Caco-2 (cell line): ENCODE measurements at regions not wholly inside any gene's neighbourhood (a gene's known extent, or its start where the extent isn't known, plus 50 kb on each side); places are given as distances from the start of the nearest gene placed in this dataset.

Experiments used
- BruUV-seq: library from RNA; stranded (reverse); fragments of 400-500 nt; replicated peaks from 2 replicates; lab custom pipeline; 2021; lab: Mats Ljungman, UMichigan
- CTCF ChIA-PET: fragments of 300-600 bp; sonication (Branson Sonifier 250); formaldehyde crosslinking; loops from one replicate; lab custom pipeline; 2022; ENCODE audit warnings: antibody characterized with exemption; lab: Charles Lee
- POLR2A ChIA-PET: fragments of 300-600 bp; sonication (Branson Sonifier 250); formaldehyde crosslinking; loops from one replicate; lab custom pipeline; 2022; ENCODE audit warnings: antibody characterized with exemption; lab: Charles Lee
- DNase-seq, 2 experiments: peaks; one replicate each; pipeline versions ENCODE4 v3.0.0 to v3.0.0-alpha.2; 2020 to 2022
- H3K27me3 ChIP-seq: replicated peaks from 2 replicates; pipeline ENCODE4 v1.6.0; 2011; ENCODE audit warnings: low read length; ENCODE audit not compliant: control insufficient read depth, insufficient read depth
- H3K36me3 ChIP-seq: 2 replicates; pipeline ENCODE4 v1.5.1; 2011; ENCODE audit warnings: low read length; ENCODE audit not compliant: control insufficient read depth, insufficient read depth
- H3K4me1 ChIP-seq: fragments of 250-450 bp; sonication (Bioruptor Pico); 2 replicates; pipeline ENCODE4 v1.5.1; 2020; ENCODE audit warnings: mild to moderate bottlenecking
- H3K4me3 ChIP-seq: 2 replicates; pipeline ENCODE4 v1.5.1; 2011; ENCODE audit warnings: low read depth, mild to moderate bottlenecking, control low read depth, low read length
- H3K9me3 ChIP-seq: fragments of 250-450 bp; sonication (Bioruptor Pico); 2 replicates; pipeline ENCODE4 v1.5.1; 2020; ENCODE audit warnings: mild to moderate bottlenecking, moderate library complexity
- H3K27ac Mint-ChIP-seq: one replicate; pipeline ENCODE4 v1.8.0; 2022; ENCODE audit warnings: mixed read lengths; ENCODE audit not compliant: unreplicated experiment
- H3K27me3 Mint-ChIP-seq: one replicate; pipeline ENCODE4 v1.8.0; 2022; ENCODE audit warnings: mixed read lengths; ENCODE audit not compliant: insufficient read depth, unreplicated experiment
- H3K36me3 Mint-ChIP-seq: one replicate; pipeline ENCODE4 v1.8.0; 2022; ENCODE audit warnings: mild to moderate bottlenecking, mixed read lengths; ENCODE audit not compliant: insufficient read depth, unreplicated experiment
- H3K4me1 Mint-ChIP-seq: one replicate; pipeline ENCODE4 v1.8.0; 2022; ENCODE audit warnings: low read depth, mixed read lengths; ENCODE audit not compliant: unreplicated experiment
- H3K4me3 Mint-ChIP-seq: one replicate; pipeline ENCODE4 v1.8.0; 2022; ENCODE audit warnings: mild to moderate bottlenecking, moderate library complexity, mixed read lengths; ENCODE audit not compliant: unreplicated experiment
- H3K9me3 Mint-ChIP-seq: one replicate; pipeline ENCODE4 v1.8.0; 2022; ENCODE audit warnings: mixed read lengths; ENCODE audit not compliant: unreplicated experiment
- intact Hi-C: fragments of 100-400 bp; cut with micrococcal nuclease; formaldehyde crosslinking; loops from one replicate; pipeline ENCODE4 v1.10.0; 2022; ENCODE audit not compliant: unreplicated experiment
- TF ChIP-seq, protein P1 (sequence below), 2 experiments: fragments of 200-600 bp in 1 of 2; IDR thresholded peaks; 1 replicate in 1 of 2; 2 replicates in 1 of 2; pipeline versions ENCODE4 v1.5.1 to v1.8.0; 2011 to 2022; ENCODE audit warnings: antibody characterized with exemption in 1 of 2, control low read depth in 1 of 2, inconsistent platforms in 1 of 2, low read depth in 1 of 2, low read length in 1 of 2, mild to moderate bottlenecking in 1 of 2, moderate library complexity in 1 of 2; ENCODE audit not compliant: insufficient read depth in 1 of 2, severe bottlenecking in 1 of 2, unreplicated experiment in 1 of 2

DNA sequence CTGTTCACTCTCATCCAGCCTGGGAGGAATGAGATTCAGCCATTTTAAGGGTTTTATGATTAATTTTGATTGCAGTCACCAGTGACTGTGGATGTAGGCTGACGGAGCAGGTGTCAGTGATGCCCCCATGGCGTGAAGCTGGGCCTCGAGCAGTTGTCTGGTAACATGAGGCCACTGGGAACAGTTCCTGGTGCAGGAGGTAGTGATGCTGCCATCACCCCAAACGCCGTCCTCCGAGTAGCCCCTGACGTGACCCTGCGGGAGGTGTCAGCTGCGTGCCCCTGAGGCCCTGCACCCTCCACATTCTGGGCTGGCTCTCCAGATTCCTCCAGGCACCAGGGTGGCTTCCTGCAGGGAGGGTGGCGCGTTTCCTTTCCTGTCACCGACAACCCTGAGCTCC lies 277.2 kb downstream of the TEX29 start:
- TF ChIP-seq, protein P1, sequence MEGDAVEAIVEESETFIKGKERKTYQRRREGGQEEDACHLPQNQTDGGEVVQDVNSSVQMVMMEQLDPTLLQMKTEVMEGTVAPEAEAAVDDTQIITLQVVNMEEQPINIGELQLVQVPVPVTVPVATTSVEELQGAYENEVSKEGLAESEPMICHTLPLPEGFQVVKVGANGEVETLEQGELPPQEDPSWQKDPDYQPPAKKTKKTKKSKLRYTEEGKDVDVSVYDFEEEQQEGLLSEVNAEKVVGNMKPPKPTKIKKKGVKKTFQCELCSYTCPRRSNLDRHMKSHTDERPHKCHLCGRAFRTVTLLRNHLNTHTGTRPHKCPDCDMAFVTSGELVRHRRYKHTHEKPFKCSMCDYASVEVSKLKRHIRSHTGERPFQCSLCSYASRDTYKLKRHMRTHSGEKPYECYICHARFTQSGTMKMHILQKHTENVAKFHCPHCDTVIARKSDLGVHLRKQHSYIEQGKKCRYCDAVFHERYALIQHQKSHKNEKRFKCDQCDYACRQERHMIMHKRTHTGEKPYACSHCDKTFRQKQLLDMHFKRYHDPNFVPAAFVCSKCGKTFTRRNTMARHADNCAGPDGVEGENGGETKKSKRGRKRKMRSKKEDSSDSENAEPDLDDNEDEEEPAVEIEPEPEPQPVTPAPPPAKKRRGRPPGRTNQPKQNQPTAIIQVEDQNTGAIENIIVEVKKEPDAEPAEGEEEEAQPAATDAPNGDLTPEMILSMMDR (IDR thresholded peaks at IDR 0.05; ENCODE audit: insufficient read depth in 1 of 2, low read depth in 1 of 2, low read length in 1 of 2, severe bottlenecking in 1 of 2, unreplicated experiment in 1 of 2): no peak
- ChIA-PET CTCF (no interaction called here), POLR2A (no interaction called here)
- no peak for DNase-seq
- Mint-ChIP-seq H3K4me3 (no peak overlapping the region), H3K27ac (no peak overlapping the region), H3K4me1 (no peaks in the 10 kb centered on the region), H3K9me3 (no peaks in the 10 kb centered on the region), H3K27me3 (peaks cover 16% of the 10 kb centered on the region), H3K36me3 (no peaks in the 10 kb centered on the region)
- Histone ChIP-seq H3K36me3 (no peaks in the 10 kb centered on the region), H3K4me3 (no peak overlapping the region), H3K27me3 (no peaks in the 10 kb centered on the region), H3K9me3 (no peaks in the 10 kb centered on the region), H3K4me1 (no peaks in the 10 kb centered on the region)
- no TSS peak for BruUV-seq
- intact Hi-C loops: no loop called here

DNA sequence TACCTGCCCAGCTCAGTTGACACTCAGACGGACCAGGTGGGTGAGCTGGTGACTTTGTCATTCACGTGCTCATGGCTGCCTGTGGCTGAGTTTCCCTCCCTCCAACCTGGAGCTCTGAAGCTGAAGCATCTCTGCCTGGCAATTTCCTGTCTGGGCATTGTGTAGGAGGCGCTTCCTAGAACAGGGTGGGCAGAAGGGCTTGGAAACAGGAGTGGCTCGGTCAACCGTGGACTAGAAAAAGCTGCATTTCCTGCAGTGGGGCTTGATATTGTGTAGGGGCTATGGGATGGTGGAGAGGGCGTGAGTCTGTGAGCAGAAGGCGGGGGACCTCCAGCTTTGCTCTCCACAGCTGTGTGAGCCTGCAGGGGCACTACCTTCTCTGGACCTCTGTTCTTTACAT lies 278.3 kb downstream of the TEX29 start:
- Mint-ChIP-seq H3K27ac (no peak overlapping the region), H3K4me1 (no peaks in the 10 kb centered on the region), H3K27me3 (peaks cover 16% of the 10 kb centered on the region), H3K36me3 (no peaks in the 10 kb centered on the region), H3K4me3 (no peak overlapping the region), H3K9me3 (no peaks in the 10 kb centered on the region)
- H3K4me3 ChIP-seq: no peak overlapping the region
- H3K27me3 ChIP-seq: no peaks in the 10 kb centered on the region
- ChIA-PET CTCF (no interaction called here), POLR2A (no interaction called here)
- no peaks in the 10 kb centered on the region for H3K9me3 ChIP-seq
- intact Hi-C loops: no loop called here
- H3K36me3 ChIP-seq: no peaks in the 10 kb centered on the region
- no peak for DNase-seq
- TF ChIP-seq, protein P1 (IDR thresholded peaks at IDR 0.05; ENCODE audit: insufficient read depth in 1 of 2, low read depth in 1 of 2, low read length in 1 of 2, severe bottlenecking in 1 of 2, unreplicated experiment in 1 of 2): no peak
- H3K4me1 ChIP-seq: no peaks in the 10 kb centered on the region
- no TSS peak for BruUV-seq

DNA sequence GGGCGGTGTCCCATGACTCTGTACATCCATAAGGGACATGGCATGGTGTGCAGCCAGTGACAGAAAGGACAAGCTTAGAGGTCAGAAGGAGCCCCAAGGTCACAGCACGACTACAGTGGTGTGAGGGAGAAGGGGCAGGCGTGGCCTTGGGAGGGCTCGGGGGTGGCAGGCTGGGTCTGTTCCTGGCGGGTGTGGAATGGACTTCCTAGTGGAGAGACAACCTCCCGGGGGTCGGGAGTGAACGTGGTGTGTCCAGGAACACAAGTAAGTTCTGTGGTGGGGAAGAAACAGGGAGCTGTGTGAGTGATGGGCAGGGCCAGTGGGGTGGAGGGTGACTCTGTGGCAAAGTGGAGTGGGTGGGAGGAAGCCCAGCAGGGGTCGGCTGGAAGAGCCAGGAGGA lies 279.3 kb downstream of the TEX29 start:
- Mint-ChIP-seq H3K36me3 (no peaks in the 10 kb centered on the region), H3K4me1 (no peaks in the 10 kb centered on the region), H3K27ac (no peak overlapping the region), H3K27me3 (peaks cover 16% of the 10 kb centered on the region), H3K4me3 (no peak overlapping the region), H3K9me3 (no peaks in the 10 kb centered on the region)
- H3K4me1 ChIP-seq: no peaks in the 10 kb centered on the region
- no peak overlapping the region for H3K4me3 ChIP-seq
- TF ChIP-seq, protein P1 (IDR thresholded peaks at IDR 0.05; ENCODE audit: insufficient read depth in 1 of 2, low read depth in 1 of 2, low read length in 1 of 2, severe bottlenecking in 1 of 2, unreplicated experiment in 1 of 2): no peak
- H3K9me3 ChIP-seq: no peaks in the 10 kb centered on the region
- ChIA-PET POLR2A (no interaction called here), CTCF (no interaction called here)
- DNase-seq: no peak
- intact Hi-C loops: no loop called here
- no TSS peak for BruUV-seq
- no peaks in the 10 kb centered on the region for H3K27me3 ChIP-seq
- H3K36me3 ChIP-seq: no peaks in the 10 kb centered on the region
